Ishikawa (cell line): ENCODE measurements at regions not wholly inside any gene's neighbourhood (a gene's known extent, or its start where the extent isn't known, plus 50 kb on each side); places are given as distances from the start of the nearest gene placed in this dataset.

Source experiments
- CEBPB ChIP-seq: IDR thresholded peaks from 2 replicates; pipeline ENCODE4 v1.6.1; 2012
- CREB1 ChIP-seq: IDR thresholded peaks from 2 replicates; pipeline ENCODE4 v1.6.1; 2012; ENCODE audit warnings: low read depth
- EGR1 ChIP-seq: IDR thresholded peaks from 2 replicates; pipeline ENCODE4 v1.6.1; 2012
- EP300 ChIP-seq: IDR thresholded peaks from 2 replicates; pipeline ENCODE4 v1.6.1; 2012; ENCODE audit warnings: borderline replicate concordance
- FOXM1 ChIP-seq: IDR thresholded peaks from 2 replicates; pipeline ENCODE4 v1.6.1; 2012; ENCODE audit warnings: low read depth, borderline replicate concordance
- NFIC ChIP-seq: IDR thresholded peaks from 2 replicates; pipeline ENCODE4 v1.6.1; 2012
- RAD21 ChIP-seq: IDR thresholded peaks from 2 replicates; pipeline ENCODE4 v1.6.1; 2012; ENCODE audit warnings: low read depth
- TAF1 ChIP-seq: IDR thresholded peaks from 2 replicates; pipeline ENCODE4 v1.6.1; 2012; ENCODE audit warnings: low read depth, mild to moderate bottlenecking
- TCF12 ChIP-seq: IDR thresholded peaks from 2 replicates; pipeline ENCODE4 v1.6.1; 2012; ENCODE audit warnings: low read depth
- TEAD4 ChIP-seq: IDR thresholded peaks from 2 replicates; pipeline ENCODE4 v1.6.1; 2012
- YY1 ChIP-seq: IDR thresholded peaks from 2 replicates; pipeline ENCODE4 v1.6.1; 2012; ENCODE audit warnings: low read depth
- ZBTB7A ChIP-seq: IDR thresholded peaks from 2 replicates; pipeline ENCODE4 v1.6.1; 2012; ENCODE audit warnings: low read depth
- TF ChIP-seq, protein P1 (sequence below): IDR thresholded peaks from 2 replicates; pipeline ENCODE4 v1.6.1; 2012
- TF ChIP-seq, protein P2 (sequence below): IDR thresholded peaks from 2 replicates; pipeline ENCODE4 v1.6.1; 2012; ENCODE audit warnings: low read depth, mild to moderate bottlenecking
- TF ChIP-seq, protein P3 (sequence below): IDR thresholded peaks from 2 replicates; pipeline ENCODE4 v1.6.1; 2012

DNA sequence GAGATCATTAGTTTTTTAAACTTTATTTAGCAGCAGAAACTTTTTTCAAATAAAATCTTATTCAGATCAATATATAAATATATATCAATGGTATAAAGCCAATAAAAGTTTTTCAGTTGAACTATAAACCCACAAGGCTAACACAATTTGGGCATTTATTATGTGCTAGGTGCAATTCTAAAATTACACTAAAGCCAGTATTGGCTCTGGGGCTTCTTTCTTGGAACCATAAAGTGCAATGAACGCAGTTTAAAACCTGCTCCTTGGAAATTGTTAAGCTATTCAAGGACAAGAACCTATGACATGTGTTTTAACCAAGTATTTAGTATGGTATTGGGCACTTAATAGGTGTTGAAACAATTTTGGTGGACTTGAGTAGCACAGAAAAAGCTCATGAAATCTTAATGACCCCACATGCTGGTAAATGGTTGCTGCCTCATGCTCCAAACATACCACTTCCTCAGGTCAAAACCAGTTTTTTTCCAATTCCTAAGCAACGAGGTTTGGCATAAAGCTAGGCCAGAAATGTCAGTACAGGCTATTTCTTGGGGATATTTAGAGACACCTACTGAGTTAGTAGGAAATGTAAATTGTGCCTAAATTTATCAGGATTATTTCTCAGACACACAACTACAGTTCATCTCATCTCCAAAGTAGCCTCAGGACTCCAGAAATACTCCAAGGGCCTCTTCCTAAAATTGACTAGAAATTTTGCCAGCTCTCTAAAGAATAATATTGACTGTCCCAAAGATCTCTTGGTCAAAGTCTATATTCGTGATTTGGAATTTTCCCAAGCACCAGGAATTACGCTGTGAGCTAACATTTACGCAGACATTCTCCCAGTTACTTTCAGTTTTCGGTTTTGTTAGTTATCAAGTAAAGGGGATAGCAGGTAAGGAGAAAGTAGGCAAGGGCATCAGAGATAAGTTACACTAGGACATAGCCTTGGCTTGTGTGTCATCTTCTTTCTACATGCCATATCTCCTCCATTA is 90.9 kb upstream of the LGSN start:
- TF ChIP-seq, protein P1, sequence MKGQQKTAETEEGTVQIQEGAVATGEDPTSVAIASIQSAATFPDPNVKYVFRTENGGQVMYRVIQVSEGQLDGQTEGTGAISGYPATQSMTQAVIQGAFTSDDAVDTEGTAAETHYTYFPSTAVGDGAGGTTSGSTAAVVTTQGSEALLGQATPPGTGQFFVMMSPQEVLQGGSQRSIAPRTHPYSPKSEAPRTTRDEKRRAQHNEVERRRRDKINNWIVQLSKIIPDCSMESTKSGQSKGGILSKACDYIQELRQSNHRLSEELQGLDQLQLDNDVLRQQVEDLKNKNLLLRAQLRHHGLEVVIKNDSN = no peak
- no peak for TF ChIP-seq CEBPB
- no peak for TF ChIP-seq RAD21
- TF ChIP-seq, protein P2, sequence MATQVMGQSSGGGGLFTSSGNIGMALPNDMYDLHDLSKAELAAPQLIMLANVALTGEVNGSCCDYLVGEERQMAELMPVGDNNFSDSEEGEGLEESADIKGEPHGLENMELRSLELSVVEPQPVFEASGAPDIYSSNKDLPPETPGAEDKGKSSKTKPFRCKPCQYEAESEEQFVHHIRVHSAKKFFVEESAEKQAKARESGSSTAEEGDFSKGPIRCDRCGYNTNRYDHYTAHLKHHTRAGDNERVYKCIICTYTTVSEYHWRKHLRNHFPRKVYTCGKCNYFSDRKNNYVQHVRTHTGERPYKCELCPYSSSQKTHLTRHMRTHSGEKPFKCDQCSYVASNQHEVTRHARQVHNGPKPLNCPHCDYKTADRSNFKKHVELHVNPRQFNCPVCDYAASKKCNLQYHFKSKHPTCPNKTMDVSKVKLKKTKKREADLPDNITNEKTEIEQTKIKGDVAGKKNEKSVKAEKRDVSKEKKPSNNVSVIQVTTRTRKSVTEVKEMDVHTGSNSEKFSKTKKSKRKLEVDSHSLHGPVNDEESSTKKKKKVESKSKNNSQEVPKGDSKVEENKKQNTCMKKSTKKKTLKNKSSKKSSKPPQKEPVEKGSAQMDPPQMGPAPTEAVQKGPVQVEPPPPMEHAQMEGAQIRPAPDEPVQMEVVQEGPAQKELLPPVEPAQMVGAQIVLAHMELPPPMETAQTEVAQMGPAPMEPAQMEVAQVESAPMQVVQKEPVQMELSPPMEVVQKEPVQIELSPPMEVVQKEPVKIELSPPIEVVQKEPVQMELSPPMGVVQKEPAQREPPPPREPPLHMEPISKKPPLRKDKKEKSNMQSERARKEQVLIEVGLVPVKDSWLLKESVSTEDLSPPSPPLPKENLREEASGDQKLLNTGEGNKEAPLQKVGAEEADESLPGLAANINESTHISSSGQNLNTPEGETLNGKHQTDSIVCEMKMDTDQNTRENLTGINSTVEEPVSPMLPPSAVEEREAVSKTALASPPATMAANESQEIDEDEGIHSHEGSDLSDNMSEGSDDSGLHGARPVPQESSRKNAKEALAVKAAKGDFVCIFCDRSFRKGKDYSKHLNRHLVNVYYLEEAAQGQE = no peak
- TF ChIP-seq FOXM1 = no peak
- TF ChIP-seq CREB1 = no peak
- no peak for TF ChIP-seq NFIC

DNA sequence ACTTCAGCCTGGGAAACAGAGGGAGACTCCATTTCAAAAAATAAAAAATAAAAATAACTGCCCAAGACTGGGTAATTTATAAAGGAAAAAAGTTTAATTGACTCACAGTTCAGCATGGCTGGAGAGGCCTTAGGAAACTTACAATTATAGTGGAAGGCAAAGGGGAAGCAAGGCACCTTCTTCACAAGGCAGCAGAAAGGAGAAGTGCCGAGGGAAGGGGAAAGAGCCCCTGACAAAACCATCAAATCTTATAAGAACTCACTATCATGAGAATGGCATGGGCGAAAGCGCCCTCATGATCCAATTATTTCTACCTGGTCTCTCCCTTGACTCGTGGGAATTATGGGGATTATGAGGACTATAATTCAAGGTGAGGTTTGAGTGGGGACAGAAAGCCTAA is 95.5 kb upstream of the LGSN start:
- TF ChIP-seq TEAD4 = no peak
- no peak for TF ChIP-seq EP300
- no peak for TF ChIP-seq TAF1
- TF ChIP-seq NFIC = no peak
- TF ChIP-seq TCF12 = no peak
- TF ChIP-seq RAD21 = no peak
- no peak for TF ChIP-seq ZBTB7A
- TF ChIP-seq CREB1 = no peak
- TF ChIP-seq, protein P2 = no peak
- no peak for TF ChIP-seq FOXM1

DNA sequence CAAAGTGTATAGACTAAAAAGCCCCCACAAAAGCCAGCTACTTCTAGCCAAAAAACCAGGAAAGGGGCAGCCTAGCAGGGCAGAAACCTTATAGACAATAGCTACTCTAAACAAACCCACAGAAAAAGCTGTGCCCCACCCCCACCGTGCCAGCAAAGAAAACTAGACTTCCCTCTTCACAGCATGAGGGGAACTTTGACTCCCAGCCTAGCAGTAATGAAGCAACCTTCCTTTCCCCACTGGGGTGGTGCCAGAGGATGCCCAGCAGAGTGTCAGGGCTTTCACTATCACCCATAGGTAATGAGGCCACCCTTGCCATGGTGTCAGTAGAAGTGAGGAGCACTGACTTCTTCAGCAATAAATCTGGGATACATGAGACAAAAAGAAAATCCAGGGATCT is 99.0 kb upstream of the LGSN start:
- TF ChIP-seq, protein P1 = no peak
- TF ChIP-seq NFIC = no peak
- TF ChIP-seq RAD21 = no peak
- no peak for TF ChIP-seq TEAD4
- TF ChIP-seq EP300 = no peak
- TF ChIP-seq ZBTB7A = no peak
- TF ChIP-seq CEBPB = no peak
- no peak for TF ChIP-seq YY1
- TF ChIP-seq, protein P3, sequence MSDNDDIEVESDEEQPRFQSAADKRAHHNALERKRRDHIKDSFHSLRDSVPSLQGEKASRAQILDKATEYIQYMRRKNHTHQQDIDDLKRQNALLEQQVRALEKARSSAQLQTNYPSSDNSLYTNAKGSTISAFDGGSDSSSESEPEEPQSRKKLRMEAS = no peak
- no peak for TF ChIP-seq CREB1
- TF ChIP-seq TCF12 = no peak
- TF ChIP-seq, protein P2 = no peak

DNA sequence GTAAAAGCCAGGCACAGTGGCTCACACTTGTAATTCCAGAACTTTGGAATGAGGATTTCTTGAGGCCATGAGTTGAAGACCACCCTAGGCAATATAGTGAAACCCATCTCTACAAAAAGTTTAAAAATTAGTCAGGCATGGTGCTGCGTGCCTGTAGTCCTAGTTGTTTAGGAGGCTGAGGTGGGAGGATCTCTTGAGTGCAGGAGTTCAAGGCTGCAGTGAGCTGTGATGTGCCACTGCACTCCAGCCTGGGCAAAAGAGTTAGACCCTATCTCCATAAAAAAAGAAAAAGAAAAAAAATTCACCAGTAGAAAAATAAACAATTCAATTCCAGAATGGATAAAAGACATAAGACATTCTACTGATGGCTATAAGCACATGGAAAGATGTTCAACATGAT is 104.9 kb upstream of the LGSN start:
- no peak for TF ChIP-seq CEBPB
- TF ChIP-seq EGR1 = no peak
- TF ChIP-seq ZBTB7A = no peak
- TF ChIP-seq, protein P2 = no peak
- no peak for TF ChIP-seq EP300
- no peak for TF ChIP-seq TCF12
- TF ChIP-seq, protein P3 = no peak
- TF ChIP-seq CREB1 = no peak
- TF ChIP-seq YY1 = no peak
- TF ChIP-seq TAF1 = no peak
- TF ChIP-seq, protein P1 = no peak
- TF ChIP-seq TEAD4 = no peak
- no peak for TF ChIP-seq RAD21
- TF ChIP-seq NFIC = no peak
